Vagina (tissue), 2 donors: ENCODE measurements at regions not wholly inside any gene's neighbourhood (a gene's known extent, or its start where the extent isn't known, plus 50 kb on each side); places are given as distances from the start of the nearest gene placed in this dataset.
A peak's percentile ranks its signal among the peaks of the same experiment; 100 is the strongest.

ENCODE experiments used
- DNase-seq, 2 donors: peaks; one replicate each; pipeline ENCODE4 v3.0.0-alpha.2; 2017; ENCODE audit errors: extremely low spot score in 2 of 2
- H3K27ac ChIP-seq: fragments of 200-600 bp; sonication (generic); one replicate; pipeline ENCODE4 v1.5.1; 2019
- H3K27me3 ChIP-seq: fragments of 200-600 bp; sonication (generic); one replicate; pipeline ENCODE4 v1.5.1; 2019
- H3K36me3 ChIP-seq, 2 donors: fragments of 200-600 bp; sonication (generic); one replicate each; pipeline ENCODE4 v1.5.1; 2017 to 2019
- H3K4me1 ChIP-seq: fragments of 200-600 bp; sonication (generic); one replicate; pipeline ENCODE4 v1.5.1; 2019
- H3K4me3 ChIP-seq, 2 donors: fragments of 200-600 bp; sonication (generic); 1 replicate in 1 of 2; 2 replicates in 1 of 2; pipeline ENCODE4 v1.5.1; 2016 to 2019
- H3K9me3 ChIP-seq: fragments of 200-600 bp; sonication (generic); one replicate; pipeline ENCODE4 v1.5.1; 2019
- POLR2A ChIP-seq, 2 donors: fragments of 450-650 bp; IDR thresholded peaks; one replicate each; pipeline ENCODE4 v1.6.1; 2017; ENCODE audit warnings: antibody characterized with exemption in 2 of 2, mild to moderate bottlenecking in 2 of 2, moderate library complexity in 2 of 2
- POLR2AphosphoS5 ChIP-seq, 2 donors: sonication (generic); formaldehyde crosslinking; IDR thresholded peaks; one replicate each; pipeline ENCODE4 v1.9.0; 2017; ENCODE audit warnings: antibody characterized with exemption in 2 of 2, mild to moderate bottlenecking in 2 of 2, low read depth in 1 of 2; ENCODE audit not compliant: insufficient read depth in 1 of 2
- intact Hi-C: fragments of 100-400 bp; cut with DNase I; formaldehyde crosslinking; loops from one replicate; pipeline ENCODE4 v1.15.1; 2023
- TF ChIP-seq, protein P1 (sequence below), 3 experiments: fragments of 450-650 bp in 2 of 3; fragments of 200-600 bp in 1 of 3; sonication (generic) in 1 of 3; IDR thresholded peaks; one replicate each; pipeline ENCODE4 v1.5.1; 2017 to 2019; ENCODE audit warnings: antibody characterized with exemption in 3 of 3, mild to moderate bottlenecking in 2 of 3, moderate library complexity in 2 of 3

GRCh38 chr9:24731754-24732153 is 186.1 kb upstream of the IZUMO3 start:
- H3K27ac ChIP-seq, result no peak overlapping the region
- no peak for TF ChIP-seq POLR2AphosphoS5 (IDR thresholded peaks at IDR 0.05; ENCODE audit: insufficient read depth in 1 of 2, low read depth in 1 of 2)
- TF ChIP-seq, protein P1, sequence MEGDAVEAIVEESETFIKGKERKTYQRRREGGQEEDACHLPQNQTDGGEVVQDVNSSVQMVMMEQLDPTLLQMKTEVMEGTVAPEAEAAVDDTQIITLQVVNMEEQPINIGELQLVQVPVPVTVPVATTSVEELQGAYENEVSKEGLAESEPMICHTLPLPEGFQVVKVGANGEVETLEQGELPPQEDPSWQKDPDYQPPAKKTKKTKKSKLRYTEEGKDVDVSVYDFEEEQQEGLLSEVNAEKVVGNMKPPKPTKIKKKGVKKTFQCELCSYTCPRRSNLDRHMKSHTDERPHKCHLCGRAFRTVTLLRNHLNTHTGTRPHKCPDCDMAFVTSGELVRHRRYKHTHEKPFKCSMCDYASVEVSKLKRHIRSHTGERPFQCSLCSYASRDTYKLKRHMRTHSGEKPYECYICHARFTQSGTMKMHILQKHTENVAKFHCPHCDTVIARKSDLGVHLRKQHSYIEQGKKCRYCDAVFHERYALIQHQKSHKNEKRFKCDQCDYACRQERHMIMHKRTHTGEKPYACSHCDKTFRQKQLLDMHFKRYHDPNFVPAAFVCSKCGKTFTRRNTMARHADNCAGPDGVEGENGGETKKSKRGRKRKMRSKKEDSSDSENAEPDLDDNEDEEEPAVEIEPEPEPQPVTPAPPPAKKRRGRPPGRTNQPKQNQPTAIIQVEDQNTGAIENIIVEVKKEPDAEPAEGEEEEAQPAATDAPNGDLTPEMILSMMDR (IDR thresholded peaks at IDR 0.05), result no peak
- no peak for TF ChIP-seq POLR2A (IDR thresholded peaks at IDR 0.05)
- intact Hi-C loops, result no loop called here

GRCh38 chr9:24721621-24722020 is 175.9 kb upstream of the IZUMO3 start:
- no peaks in the 10 kb centered on the region for H3K27me3 ChIP-seq
- DNase-seq, result no peak
- TF ChIP-seq POLR2AphosphoS5 (IDR thresholded peaks at IDR 0.05; ENCODE audit: insufficient read depth in 1 of 2, low read depth in 1 of 2) (no peak), POLR2A (IDR thresholded peaks at IDR 0.05) (no peak)
- TF ChIP-seq, protein P1 (IDR thresholded peaks at IDR 0.05), result no peak
- H3K9me3 ChIP-seq, result no peaks in the 10 kb centered on the region
- no peak overlapping the region for H3K27ac ChIP-seq
- H3K4me1 ChIP-seq, result no peaks in the 10 kb centered on the region
- intact Hi-C loops, result no loop called here
- no peaks in the 10 kb centered on the region for H3K36me3 ChIP-seq
- H3K4me3 ChIP-seq, result no peak overlapping the region

More at GRCh38 chr9:24731754-24732153, 186.1 kb upstream of the IZUMO3 start:
- no peaks in the 10 kb centered on the region for H3K27me3 ChIP-seq
- H3K9me3 ChIP-seq, result no peaks in the 10 kb centered on the region
- no peaks in the 10 kb centered on the region for H3K4me1 ChIP-seq
- no peak for DNase-seq
- H3K4me3 ChIP-seq, result no peak overlapping the region
- no peaks in the 10 kb centered on the region for H3K36me3 ChIP-seq

DNA sequence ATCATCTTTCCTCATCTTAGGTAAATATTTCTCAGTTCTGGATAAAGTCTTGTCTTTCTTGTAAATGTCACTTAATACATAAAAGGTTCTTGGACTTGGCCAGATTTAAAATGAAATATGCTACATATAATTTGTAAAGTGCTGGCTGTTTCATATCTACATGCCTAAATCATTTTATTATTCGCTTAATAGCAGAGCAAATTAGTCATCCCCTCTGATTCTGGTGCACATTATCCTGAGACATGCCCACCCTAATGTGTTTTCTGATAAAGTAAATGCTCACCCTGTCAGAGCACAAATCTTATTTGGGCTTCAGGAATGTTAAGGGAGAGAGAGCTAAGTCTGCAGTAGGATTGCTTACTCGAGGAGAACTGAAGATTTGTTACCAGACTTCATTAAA is 166.5 kb upstream of the IZUMO3 start:
- Histone ChIP-seq H3K27me3 (no peaks in the 10 kb centered on the region), H3K4me1 (no peaks in the 10 kb centered on the region), H3K27ac (no peak overlapping the region), H3K36me3 (no peaks in the 10 kb centered on the region), H3K9me3 (no peaks in the 10 kb centered on the region), H3K4me3 (no peak overlapping the region)
- TF ChIP-seq POLR2A (IDR thresholded peaks at IDR 0.05), result no peak
- TF ChIP-seq, protein P1 (IDR thresholded peaks at IDR 0.05), result no peak
- TF ChIP-seq POLR2AphosphoS5 (IDR thresholded peaks at IDR 0.05; ENCODE audit: insufficient read depth in 1 of 2, low read depth in 1 of 2), result no peak
- intact Hi-C loops, result no loop called here
- no peak for DNase-seq

- H3K4me1 ChIP-seq, result no peaks in the 10 kb centered on the region
Measured at GRCh38 chr9:24708814-24709213, 163.1 kb upstream of the IZUMO3 start.

GRCh38 chr9:24698881-24699518 is 153.3 kb upstream of the IZUMO3 start:
- Histone ChIP-seq H3K9me3 (no peaks in the 10 kb centered on the region), H3K4me1 (no peaks in the 10 kb centered on the region), H3K27me3 (no peaks in the 10 kb centered on the region), H3K36me3 (no peaks in the 10 kb centered on the region), H3K27ac (no peak overlapping the region), H3K4me3 (peak overlapping the region in 1 of 2 donors; percentile 12)
- TF ChIP-seq, protein P1 (IDR thresholded peaks at IDR 0.05), result no peak
- TF ChIP-seq POLR2AphosphoS5 (IDR thresholded peaks at IDR 0.05; ENCODE audit: insufficient read depth in 1 of 2, low read depth in 1 of 2) (no peak), POLR2A (IDR thresholded peaks at IDR 0.05) (no peak)
- no peak for DNase-seq
- intact Hi-C loops, result no loop called here

More at GRCh38 chr9:24708814-24709213, 163.1 kb upstream of the IZUMO3 start:
- no peaks in the 10 kb centered on the region for H3K9me3 ChIP-seq
- H3K27me3 ChIP-seq, result no peaks in the 10 kb centered on the region
- H3K27ac ChIP-seq, result no peak overlapping the region
- TF ChIP-seq, protein P1 (IDR thresholded peaks at IDR 0.05), result no peak
- TF ChIP-seq POLR2AphosphoS5 (IDR thresholded peaks at IDR 0.05; ENCODE audit: insufficient read depth in 1 of 2, low read depth in 1 of 2), result no peak
- no peak for TF ChIP-seq POLR2A (IDR thresholded peaks at IDR 0.05)
- intact Hi-C loops, result no loop called here
- DNase-seq, result no peak
- no peaks in the 10 kb centered on the region for H3K36me3 ChIP-seq
- no peak overlapping the region for H3K4me3 ChIP-seq
